ENCODE measurements at regions not wholly inside any gene's neighbourhood (a gene's known extent, or its start where the extent isn't known, plus 50 kb on each side); places are given as distances from the start of the nearest gene placed in this dataset.

- DNase-seq (ENCODE audit: low read depth), result no peak
These were observed 256.3 kb upstream of the CLEC14A start for GRCh38 chr14:38512236-38512635.

- no peak for DNase-seq (ENCODE audit: low read depth)
These were observed 251.4 kb upstream of the CLEC14A start for GRCh38 chr14:38507299-38507698.

- DNase-seq (ENCODE audit: low read depth), result no peak
These were observed 250.0 kb upstream of the CLEC14A start for GRCh38 chr14:38505973-38506249.

GRCh38 chr14:38505221-38505972, 249.5 kb upstream of the CLEC14A start:
- no peak for DNase-seq (ENCODE audit: low read depth)

- no peak for DNase-seq (ENCODE audit: low read depth)
These were observed 248.3 kb upstream of the CLEC14A start for GRCh38 chr14:38504175-38504574.

GRCh38 chr14:38502239-38502638, 246.3 kb upstream of the CLEC14A start:
- no peak for DNase-seq (ENCODE audit: low read depth)

- DNase-seq (ENCODE audit: low read depth), result no peak
These were observed 244.2 kb upstream of the CLEC14A start for GRCh38 chr14:38500125-38500524.

- no peak for DNase-seq (ENCODE audit: low read depth)
These were observed 240.2 kb upstream of the CLEC14A start for GRCh38 chr14:38496092-38496491.

- no peak for DNase-seq (ENCODE audit: low read depth)
These were observed 234.4 kb upstream of the CLEC14A start for GRCh38 chr14:38490273-38490672.

- no peak for DNase-seq (ENCODE audit: low read depth)
These were observed 229.1 kb upstream of the CLEC14A start for GRCh38 chr14:38485026-38485425.

GRCh38 chr14:38481952-38482678, 226.2 kb upstream of the CLEC14A start:
- DNase-seq (ENCODE audit: low read depth), result peak; percentile 16

GRCh38 chr14:38469156-38469555, 213.3 kb upstream of the CLEC14A start:
- peak; percentile 23 for DNase-seq (ENCODE audit: low read depth)

GRCh38 chr14:38442208-38442607, 186.3 kb upstream of the CLEC14A start:
- DNase-seq (ENCODE audit: low read depth), result no peak

GRCh38 chr14:38432186-38432585, 176.3 kb upstream of the CLEC14A start:
- no peak for DNase-seq (ENCODE audit: low read depth)

GRCh38 chr14:38431156-38431555, 175.3 kb upstream of the CLEC14A start:
- no peak for DNase-seq (ENCODE audit: low read depth)

- no peak for DNase-seq (ENCODE audit: low read depth)
These were observed 174.6 kb upstream of the CLEC14A start for GRCh38 chr14:38430522-38430921.

GRCh38 chr14:38425324-38425976, 169.6 kb upstream of the CLEC14A start:
- no peak for DNase-seq (ENCODE audit: low read depth)

GRCh38 chr14:38420048-38420447, 164.2 kb upstream of the CLEC14A start:
- no peak for DNase-seq (ENCODE audit: low read depth)

GRCh38 chr14:38419579-38419978, 163.7 kb upstream of the CLEC14A start:
- no peak for DNase-seq (ENCODE audit: low read depth)

- DNase-seq (ENCODE audit: low read depth), result no peak
These were observed 156.8 kb upstream of the CLEC14A start for GRCh38 chr14:38412654-38413053.

- no peak for DNase-seq (ENCODE audit: low read depth)
These were observed 154.5 kb upstream of the CLEC14A start for GRCh38 chr14:38410442-38410841.

- no peak for DNase-seq (ENCODE audit: low read depth)
These were observed 153.3 kb upstream of the CLEC14A start for GRCh38 chr14:38409071-38409705.
